GM12878 (cell line): ENCODE measurements at regions not wholly inside any gene's neighbourhood (a gene's known extent, or its start where the extent isn't known, plus 50 kb on each side); places are given as distances from the start of the nearest gene placed in this dataset.

Experiments used
- ATAC-seq: fragments of 200-7000 bp; cut with Tn5 transposase; 3 replicates; pipeline ENCODE4 v1.9.1; 2020; ENCODE audit warnings: mild to moderate bottlenecking, moderate library complexity
- BruUV-seq: library from RNA; stranded (reverse); fragments of 400-500 nt; replicated peaks from 2 replicates; lab custom pipeline; 2021; lab: Mats Ljungman, UMichigan
- CTCF ChIA-PET: fragments of 300-600 bp; sonication (Branson Sonifier 250); formaldehyde crosslinking; extraction: SDS; loops from one replicate; lab custom pipeline; 2021; ENCODE audit warnings: inconsistent platforms; lab: Yijun Ruan, JAX
- POLR2A ChIA-PET: fragments of 350-600 bp; formaldehyde crosslinking; extraction: SDS; loops from one replicate; lab custom pipeline; 2021; ENCODE audit warnings: inconsistent platforms; lab: Charles Lee
- RAD21 ChIA-PET: fragments of 300-600 bp; sonication (Branson Sonifier 250); formaldehyde crosslinking; loops from one replicate; lab custom pipeline; 2023; ENCODE audit warnings: antibody characterized with exemption; ENCODE audit not compliant: unreplicated experiment; lab: Charles Lee
- SMC1A ChIA-PET: fragments of 300-600 bp; sonication (Branson Sonifier 250); formaldehyde crosslinking; loops from one replicate; lab custom pipeline; 2023; ENCODE audit not compliant: unreplicated experiment, uncharacterized antibody; lab: Charles Lee
- DNase-seq: peaks from one replicate; pipeline ENCODE4 v3.0.0-alpha.2; 2011; ENCODE audit warnings: low read depth, low spot score
- FAIRE-seq: peaks from 3 replicates; lab custom pipeline; 2011; peaks lifted over from hg19 to GRCh38; lab: Jason Lieb, UNC
- H2AFZ ChIP-seq: 2 replicates; pipeline ENCODE4 v1.6.0; 2011; ENCODE audit warnings: low read depth, low read length, control low read depth; ENCODE audit not compliant: control insufficient read depth
- H3K27ac ChIP-seq: 2 replicates; pipeline ENCODE4 v1.5.1; 2011; ENCODE audit warnings: control low read depth; ENCODE audit not compliant: control insufficient read depth, insufficient read depth
- H3K27me3 ChIP-seq, 2 experiments: replicated peaks in 1 of 2; 2 replicates each; pipeline versions ENCODE4 v1.6.0 to v1.6.1; 2011; ENCODE audit warnings: low read length in 1 of 2; ENCODE audit not compliant: control insufficient read depth in 2 of 2, insufficient read depth in 2 of 2
- H3K36me3 ChIP-seq, 2 experiments: 2 replicates each; pipeline ENCODE4 v1.5.1; 2011; ENCODE audit warnings: low read length in 1 of 2; ENCODE audit not compliant: control insufficient read depth in 2 of 2, insufficient read depth in 2 of 2
- H3K4me1 ChIP-seq: 2 replicates; pipeline ENCODE4 v1.6.1; 2011; ENCODE audit warnings: mild to moderate bottlenecking, low read length, moderate library complexity, mixed read lengths; ENCODE audit not compliant: control insufficient read depth, insufficient read depth
- H3K4me2 ChIP-seq: 2 replicates; pipeline ENCODE4 v1.6.0; 2011; ENCODE audit warnings: control low read depth; ENCODE audit not compliant: control insufficient read depth, insufficient read depth
- H3K4me3 ChIP-seq: fragments of 200-600 bp; sonication (generic); 2 replicates; pipeline ENCODE4 v1.5.1; 2016
- H3K79me2 ChIP-seq: 2 replicates; pipeline ENCODE4 v1.6.0; 2011; ENCODE audit warnings: low read length; ENCODE audit not compliant: control insufficient read depth, insufficient read depth
- H3K9ac ChIP-seq: 2 replicates; pipeline ENCODE4 v1.8.0; 2011; ENCODE audit warnings: low read length, control low read depth, mixed read lengths; ENCODE audit not compliant: control insufficient read depth, insufficient read depth
- H3K9me3 ChIP-seq: replicated peaks from 3 replicates; pipeline ENCODE4 v1.5.1; 2011; ENCODE audit warnings: mild to moderate bottlenecking, low read length; ENCODE audit not compliant: control insufficient read depth, insufficient read depth
- H4K20me1 ChIP-seq: 2 replicates; pipeline ENCODE4 v1.6.0; 2011; ENCODE audit not compliant: control insufficient read depth, insufficient read depth
- ATF7 ChIP-seq: fragments of 450-650 bp; IDR thresholded peaks from 2 replicates; pipeline ENCODE4 v1.6.1; 2016; ENCODE audit warnings: low read depth, mild to moderate bottlenecking
- BACH1 ChIP-seq: fragments of 450-650 bp; IDR thresholded peaks from 2 replicates; pipeline ENCODE4 v1.6.1; 2017; ENCODE audit warnings: mild to moderate bottlenecking, borderline replicate concordance
- BCLAF1 ChIP-seq: fragments of 450-650 bp; IDR thresholded peaks from 2 replicates; pipeline ENCODE4 v1.6.1; 2017; ENCODE audit warnings: antibody characterized with exemption, mild to moderate bottlenecking, moderate library complexity
- EGR1 ChIP-seq, 2 experiments: IDR thresholded peaks; 1 replicate in 1 of 2; 2 replicates in 1 of 2; pipeline ENCODE4 v1.6.1; 2011 to 2012; ENCODE audit warnings: low read depth in 2 of 2, low read length in 2 of 2, borderline replicate concordance in 1 of 2, mild to moderate bottlenecking in 1 of 2, moderate library complexity in 1 of 2
- EZH2 ChIP-seq: IDR thresholded peaks from 2 replicates; pipeline ENCODE4 v1.6.1; 2012; ENCODE audit warnings: low read depth, mild to moderate bottlenecking, control low read depth, inconsistent platforms, low read length, borderline replicate concordance; ENCODE audit not compliant: control insufficient read depth
- HDAC6 ChIP-seq: fragments of 200-600 bp; sonication (generic); IDR thresholded peaks from one replicate; pipeline ENCODE4 v1.8.0; 2017; ENCODE audit warnings: antibody characterized with exemption; ENCODE audit not compliant: unreplicated experiment
- IRF4 ChIP-seq: IDR thresholded peaks from 2 replicates; pipeline ENCODE4 v1.6.1; 2011; ENCODE audit warnings: low read depth, low read length
- MYB ChIP-seq: fragments of 150-350 bp; IDR thresholded peaks from 2 replicates; pipeline ENCODE4 v1.6.1; 2014; ENCODE audit warnings: mild to moderate bottlenecking, low read depth, low read length, borderline replicate concordance
- PAX5 ChIP-seq: IDR thresholded peaks from 2 replicates; pipeline ENCODE4 v1.6.1; 2011; ENCODE audit warnings: low read depth, low read length, borderline replicate concordance
- PKNOX1 ChIP-seq: fragments of 450-650 bp; IDR thresholded peaks from 2 replicates; pipeline ENCODE4 v1.6.1; 2016; ENCODE audit warnings: mild to moderate bottlenecking
- SP1 ChIP-seq: IDR thresholded peaks from one replicate; pipeline ENCODE4 v1.6.1; 2011; ENCODE audit warnings: low read depth, low read length
- ZBTB11 ChIP-seq: fragments of 450-650 bp; formaldehyde crosslinking; IDR thresholded peaks from 2 replicates; pipeline ENCODE4 v1.5.0; 2022; ENCODE audit warnings: mild to moderate bottlenecking, missing genetic modification characterization
- ZBTB33 ChIP-seq: fragments of 450-650 bp; IDR thresholded peaks from 2 replicates; pipeline ENCODE4 v1.6.1; 2017; ENCODE audit warnings: mild to moderate bottlenecking
- ZNF217 ChIP-seq: fragments of 450-650 bp; IDR thresholded peaks from 2 replicates; pipeline ENCODE4 v1.6.1; 2017; ENCODE audit warnings: antibody characterized with exemption, mild to moderate bottlenecking
- WGBS: methylation state at CpG from one replicate; pipeline ENCODE4 v1.1.6; 2016; ENCODE audit warnings: low lambda C conversion rate; ENCODE audit not compliant: insufficient replicate concordance, insufficient coverage; ENCODE audit errors: missing lambda C conversion rate; 5-methylcytosine and 5-hydroxymethylcytosine counted together
- in situ Hi-C: fragments of 300-500 bp; cut with MboI; formaldehyde crosslinking; loops from 9 replicates; pipeline ENCODE4 v1.14.3; 2018; ENCODE audit warnings: mixed read lengths
- intact Hi-C: fragments of 100-400 bp; cut with micrococcal nuclease; formaldehyde crosslinking; loops from one replicate; pipeline ENCODE4 v1.14.2; 2022; ENCODE audit not compliant: unreplicated experiment

GRCh38 chr21:41624674-41625310, 116.8 kb upstream of the TMPRSS2 start:
- POLR2A ChIA-PET: no interaction called here
- FAIRE-seq: no peak
- CTCF ChIA-PET: no interaction called here
- ATAC-seq: no peak
- Histone ChIP-seq H3K27me3 (no peaks in the 10 kb centered on the region; a peak in 2 of 4 replicates), H3K27ac (no peak overlapping the region), H2AFZ (no peak overlapping the region), H3K9ac (no peak overlapping the region), H3K9me3 (no peaks in the 10 kb centered on the region; the same call in 2 of the 3 replicates), H3K4me1 (no peaks in the 10 kb centered on the region; the same call in 1 of the 2 replicates), H4K20me1 (no peaks in the 10 kb centered on the region), H3K4me2 (no peak overlapping the region), H3K79me2 (no peaks in the 10 kb centered on the region), H3K36me3 (no peaks in the 10 kb centered on the region), H3K4me3 (no peak overlapping the region)
- no peak for DNase-seq
- in situ Hi-C loops: no loop called here
- intact Hi-C loops: no loop called here
- WGBS: 15% methylated on average over 7 of the region's 7 CpGs
- no TSS peak for BruUV-seq
- RAD21 ChIA-PET: no interaction called here
- SMC1A ChIA-PET: no interaction called here
- no peak for TF ChIP-seq IRF4
- TF ChIP-seq MYB: no peak
- TF ChIP-seq ATF7: no peak
- TF ChIP-seq BCLAF1: no peak
- no peak for TF ChIP-seq ZBTB33
- no peak for TF ChIP-seq EZH2
- TF ChIP-seq BACH1: no peak
- no peak for TF ChIP-seq ZBTB11
- no peak for TF ChIP-seq SP1
- TF ChIP-seq PKNOX1: no peak
- TF ChIP-seq HDAC6: no peak
- no peak for TF ChIP-seq ZNF217
- TF ChIP-seq EGR1 (IDR thresholded peaks at IDR 0.05; ENCODE audit: borderline replicate concordance in 1 of 2, low read depth in 2 of 2, low read length in 2 of 2): no peak
- TF ChIP-seq PAX5: no peak
